ENCODE measurements at regions not wholly inside any gene's neighbourhood (a gene's known extent, or its start where the extent isn't known, plus 50 kb on each side); places are given as distances from the start of the nearest gene placed in this dataset.
"Not testable (repeated sequence)": the region's sequence is repeated elsewhere in the genome, so short reads cannot be mapped to it uniquely, and the experiment has no call there.

GRCh38 chr2:18271370-18272147 is 288.9 kb downstream of the RDH14 start:
- ATAC-seq (ENCODE audit: low FRiP score) = no peak
- no peak for TF ChIP-seq CTCF (IDR thresholded peaks at IDR 0.05)
- no peak for DNase-seq (ENCODE audit: low spot score)

GRCh38 chr2:18268400-18268799 is 292.1 kb downstream of the RDH14 start:
- TF ChIP-seq CTCF (IDR thresholded peaks at IDR 0.05) = no peak
- ATAC-seq (ENCODE audit: low FRiP score) (no peak), DNase-seq (ENCODE audit: low spot score) (no peak)

GRCh38 chr2:18267501-18267900 is 293.0 kb downstream of the RDH14 start:
- TF ChIP-seq CTCF (IDR thresholded peaks at IDR 0.05) = no peak
- no peak for ATAC-seq (ENCODE audit: low FRiP score)
- DNase-seq (ENCODE audit: low spot score) = no peak

GRCh38 chr2:18266699-18267098 is 293.8 kb downstream of the RDH14 start:
- not testable (repeated sequence) for DNase-seq (ENCODE audit: low spot score)
- ATAC-seq (ENCODE audit: low FRiP score) = peak; percentile 48

- DNase-seq (ENCODE audit: low spot score) (no peak), ATAC-seq (ENCODE audit: low FRiP score) (no peak)
- no peak for TF ChIP-seq CTCF (IDR thresholded peaks at IDR 0.05)
Measured at GRCh38 chr2:18265614-18266586, 294.6 kb downstream of the RDH14 start.

GRCh38 chr2:18262601-18263000 is 297.9 kb downstream of the RDH14 start:
- no peak for TF ChIP-seq CTCF (IDR thresholded peaks at IDR 0.05)
- DNase-seq (ENCODE audit: low spot score) (no peak), ATAC-seq (ENCODE audit: low FRiP score) (no peak)

- DNase-seq (ENCODE audit: low spot score) = no peak
- no peak for TF ChIP-seq CTCF (IDR thresholded peaks at IDR 0.05)
- ATAC-seq (ENCODE audit: low FRiP score) = no peak
Measured at GRCh38 chr2:18253686-18254197, 306.7 kb downstream of the RDH14 start.
